ENCODE measurements at regions not wholly inside any gene's neighbourhood (a gene's known extent, or its start where the extent isn't known, plus 50 kb on each side); places are given as distances from the start of the nearest gene placed in this dataset.
"Not testable (repeated sequence)": the region's sequence is repeated elsewhere in the genome, so short reads cannot be mapped to it uniquely, and the experiment has no call there.

DNA sequence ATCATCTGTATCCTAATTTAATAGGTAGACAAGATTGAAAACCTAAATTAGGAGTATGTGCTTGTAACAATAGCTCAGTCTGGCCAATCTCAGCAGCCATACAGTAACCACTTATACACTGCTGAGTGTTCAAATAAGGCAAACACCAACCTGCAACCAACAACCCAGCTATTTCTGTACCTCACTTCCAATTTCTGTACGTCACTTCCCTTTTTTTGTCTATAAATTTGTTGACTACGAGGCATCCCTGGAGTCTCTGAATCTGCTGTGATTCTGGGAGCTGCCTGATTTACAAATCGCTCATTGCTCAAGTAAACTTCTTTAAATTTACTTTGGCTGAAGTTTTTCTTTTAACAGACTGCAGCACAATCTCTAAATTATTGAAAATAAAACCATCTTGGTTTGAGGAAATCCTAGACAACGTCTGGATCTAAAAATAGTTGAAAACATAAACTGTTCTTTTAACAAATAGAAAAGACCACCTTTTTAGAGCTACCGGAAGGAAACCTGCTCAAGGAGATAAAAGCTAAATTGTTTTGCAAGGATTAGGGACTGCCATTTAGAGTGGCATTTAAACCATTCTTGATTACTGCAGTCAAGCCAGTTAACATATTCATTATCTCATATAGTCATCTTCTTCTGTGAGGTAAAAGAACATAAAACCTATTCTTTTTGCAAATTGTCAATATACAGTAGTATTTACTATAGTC lies 778.1 kb downstream of the SH3BGRL start:
- TF ChIP-seq L3MBTL2 (conservative IDR thresholded peaks at IDR 0.05): no peak
- TF ChIP-seq SP1 (IDR thresholded peaks at IDR 0.05): no peak
- no peak for TF ChIP-seq ELF4 (IDR thresholded peaks at IDR 0.05)
- TF ChIP-seq FOXM1 (IDR thresholded peaks at IDR 0.05; ENCODE audit: borderline replicate concordance): no peak
- no peak for TF ChIP-seq TARDBP (IDR thresholded peaks at IDR 0.05)
- TF ChIP-seq BHLHE40 (IDR thresholded peaks at IDR 0.05; ENCODE audit: borderline replicate concordance): no peak
- no peak for TF ChIP-seq FOXA1 (IDR thresholded peaks at IDR 0.05)
- no peak for TF ChIP-seq ZNF384 (IDR thresholded peaks at IDR 0.05)
- no peak for TF ChIP-seq LEF1 (IDR thresholded peaks at IDR 0.05; ENCODE audit: borderline replicate concordance)
- TF ChIP-seq CTBP1 (IDR thresholded peaks at IDR 0.05; ENCODE audit: borderline replicate concordance): no peak
- no peak for TF ChIP-seq NFRKB (IDR thresholded peaks at IDR 0.05)
- ChIA-PET POLR2A (no interaction called here), CTCF (no interaction called here)
- DNase-seq (ENCODE audit: extremely low spot score): no peak

DNA sequence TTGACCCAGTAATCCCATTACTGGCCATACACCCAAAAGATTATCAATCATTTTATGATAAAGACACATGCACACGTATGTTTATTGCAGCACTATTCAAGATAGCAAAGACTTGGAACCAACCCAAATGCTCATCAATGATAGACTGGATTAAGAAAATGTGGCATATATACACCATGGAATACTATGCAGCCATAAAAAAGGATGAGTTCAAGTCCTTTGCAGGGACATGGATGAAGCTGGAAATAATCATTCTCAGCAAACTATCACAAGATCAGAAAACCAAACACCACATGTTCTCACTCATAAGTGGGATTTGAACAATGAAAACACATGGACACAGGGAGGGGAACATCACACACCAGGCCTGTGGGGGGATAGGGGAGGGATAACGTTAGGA lies 785.3 kb downstream of the SH3BGRL start:
- POLR2A ChIA-PET; DNase-seq (ENCODE audit: extremely low spot score); CTCF ChIA-PET: not testable (repeated sequence)

GRCh38 chrX:81996166-81996565 lies 794.3 kb downstream of the SH3BGRL start:
- ChIA-PET CTCF (no interaction called here), POLR2A (no interaction called here)
- DNase-seq (ENCODE audit: extremely low spot score): no peak
- TF ChIP-seq FOXM1 (IDR thresholded peaks at IDR 0.05; ENCODE audit: borderline replicate concordance) (no peak), CTBP1 (IDR thresholded peaks at IDR 0.05; ENCODE audit: borderline replicate concordance) (no peak)
- TF ChIP-seq, protein P1, sequence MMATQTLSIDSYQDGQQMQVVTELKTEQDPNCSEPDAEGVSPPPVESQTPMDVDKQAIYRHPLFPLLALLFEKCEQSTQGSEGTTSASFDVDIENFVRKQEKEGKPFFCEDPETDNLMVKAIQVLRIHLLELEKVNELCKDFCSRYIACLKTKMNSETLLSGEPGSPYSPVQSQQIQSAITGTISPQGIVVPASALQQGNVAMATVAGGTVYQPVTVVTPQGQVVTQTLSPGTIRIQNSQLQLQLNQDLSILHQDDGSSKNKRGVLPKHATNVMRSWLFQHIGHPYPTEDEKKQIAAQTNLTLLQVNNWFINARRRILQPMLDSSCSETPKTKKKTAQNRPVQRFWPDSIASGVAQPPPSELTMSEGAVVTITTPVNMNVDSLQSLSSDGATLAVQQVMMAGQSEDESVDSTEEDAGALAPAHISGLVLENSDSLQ (IDR thresholded peaks at IDR 0.05): no peak

DNA sequence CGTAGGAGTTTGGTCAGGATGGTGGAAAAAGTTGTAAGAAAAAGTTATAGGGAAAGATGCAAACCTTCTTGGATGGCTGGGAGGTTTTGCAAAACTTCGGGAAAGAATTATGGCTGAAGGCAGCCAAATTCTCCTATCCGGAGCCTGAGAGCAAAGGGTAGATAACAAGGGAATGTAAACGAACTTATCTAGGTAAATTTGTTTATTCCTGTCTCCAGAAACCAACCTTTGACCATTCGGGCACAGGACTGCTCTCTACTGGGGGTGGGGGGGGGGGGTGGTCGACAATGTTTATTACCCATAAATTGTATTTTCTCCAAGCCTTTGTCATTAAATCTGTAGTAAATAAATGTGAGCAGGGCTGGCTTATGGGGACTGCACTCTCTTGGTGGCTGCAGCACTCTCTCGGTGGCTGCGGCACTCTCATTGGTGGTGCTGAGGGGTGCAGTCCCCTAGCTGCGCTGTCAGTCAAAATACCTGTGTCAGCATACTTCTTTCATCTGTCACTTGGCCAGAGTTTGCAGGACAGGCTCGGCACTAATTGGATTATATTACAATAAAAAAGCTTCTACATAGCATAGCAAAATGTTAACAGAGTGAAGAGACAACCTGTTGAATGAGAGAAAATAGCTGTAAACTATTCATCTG lies 827.8 kb downstream of the SH3BGRL start:
- TF ChIP-seq ZNF384 (IDR thresholded peaks at IDR 0.05): no peak
- POLR2A ChIA-PET: no interaction called here
- CTCF ChIA-PET: no interaction called here
- DNase-seq (ENCODE audit: extremely low spot score): no peak

- POLR2A ChIA-PET: no interaction called here
- DNase-seq (ENCODE audit: extremely low spot score): no peak
- TF ChIP-seq FOXM1 (IDR thresholded peaks at IDR 0.05; ENCODE audit: borderline replicate concordance) (no peak), LEF1 (IDR thresholded peaks at IDR 0.05; ENCODE audit: borderline replicate concordance) (no peak), SUZ12 (IDR thresholded peaks at IDR 0.05) (no peak), ARNT (IDR thresholded peaks at IDR 0.05) (no peak), FOXA1 (IDR thresholded peaks at IDR 0.05) (no peak), BHLHE40 (IDR thresholded peaks at IDR 0.05; ENCODE audit: borderline replicate concordance) (no peak), HDGF (IDR thresholded peaks at IDR 0.05; ENCODE audit: borderline replicate concordance) (no peak), CTBP1 (IDR thresholded peaks at IDR 0.05; ENCODE audit: borderline replicate concordance) (no peak), SP1 (IDR thresholded peaks at IDR 0.05) (no peak), FOXK2 (IDR thresholded peaks at IDR 0.05) (no peak), ZNF384 (IDR thresholded peaks at IDR 0.05) (no peak), L3MBTL2 (conservative IDR thresholded peaks at IDR 0.05) (no peak), TARDBP (IDR thresholded peaks at IDR 0.05) (no peak), ELF4 (IDR thresholded peaks at IDR 0.05) (no peak), NFRKB (IDR thresholded peaks at IDR 0.05) (no peak)
- TF ChIP-seq, protein P1 (IDR thresholded peaks at IDR 0.05): no peak
- CTCF ChIA-PET: no interaction called here
Observed at GRCh38 chrX:82031250-82031649, 829.3 kb downstream of the SH3BGRL start.

DNA sequence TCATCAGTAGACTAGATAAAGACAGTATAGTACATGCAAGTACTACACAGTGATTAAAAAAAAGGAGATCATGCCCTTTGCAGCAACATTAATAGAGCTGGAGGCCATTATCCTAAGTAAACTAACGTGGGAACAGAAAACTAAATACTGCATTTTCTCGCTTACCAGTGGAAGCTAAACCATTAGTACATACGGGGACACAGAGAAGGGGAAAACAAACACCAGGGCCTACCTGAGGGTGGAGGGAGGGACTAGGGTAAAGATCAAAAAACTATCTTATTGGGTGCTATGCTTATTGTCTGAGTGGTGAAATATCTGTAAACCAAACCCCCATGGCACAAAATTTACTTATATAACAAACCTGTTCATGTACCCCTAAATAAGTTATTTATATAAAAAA lies 836.9 kb downstream of the SH3BGRL start:
- no peak for DNase-seq (ENCODE audit: extremely low spot score)
- ChIA-PET POLR2A (no interaction called here), CTCF (no interaction called here)
- TF ChIP-seq SP1 (IDR thresholded peaks at IDR 0.05): no peak
- no peak for TF ChIP-seq L3MBTL2 (conservative IDR thresholded peaks at IDR 0.05)
- no peak for TF ChIP-seq LEF1 (IDR thresholded peaks at IDR 0.05; ENCODE audit: borderline replicate concordance)
- no peak for TF ChIP-seq TARDBP (IDR thresholded peaks at IDR 0.05)
- TF ChIP-seq BHLHE40 (IDR thresholded peaks at IDR 0.05; ENCODE audit: borderline replicate concordance): no peak
- no peak for TF ChIP-seq FOXA1 (IDR thresholded peaks at IDR 0.05)
- no peak for TF ChIP-seq FOXM1 (IDR thresholded peaks at IDR 0.05; ENCODE audit: borderline replicate concordance)

DNA sequence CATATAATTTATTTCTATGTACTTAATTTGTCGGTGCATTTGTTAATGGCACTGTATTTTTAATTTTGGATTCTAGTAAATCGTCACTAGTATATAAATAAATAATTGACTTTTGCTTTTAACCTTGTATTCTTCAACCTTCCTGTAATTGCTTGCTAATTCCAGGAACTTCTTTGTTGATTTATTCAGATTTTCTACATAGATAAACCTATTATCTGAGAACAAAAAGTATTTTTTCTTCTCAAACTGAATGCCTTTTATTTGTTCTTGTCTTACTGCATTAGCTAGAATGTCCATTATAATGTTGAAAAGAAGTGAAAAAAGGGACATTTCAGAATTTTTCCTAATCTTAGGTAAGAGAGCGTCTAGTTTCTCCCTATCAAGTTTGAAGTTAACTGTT lies 839.1 kb downstream of the SH3BGRL start:
- no peak for DNase-seq (ENCODE audit: extremely low spot score)
- TF ChIP-seq HDGF (IDR thresholded peaks at IDR 0.05; ENCODE audit: borderline replicate concordance): no peak
- ChIA-PET CTCF (no interaction called here), POLR2A (no interaction called here)

- no peak for DNase-seq (ENCODE audit: extremely low spot score)
- CTCF ChIA-PET: no interaction called here
- no peak for TF ChIP-seq ELF4 (IDR thresholded peaks at IDR 0.05)
- no peak for TF ChIP-seq TARDBP (IDR thresholded peaks at IDR 0.05)
- POLR2A ChIA-PET: no interaction called here
Observed at GRCh38 chrX:82058728-82059127, 856.8 kb downstream of the SH3BGRL start.
